PC-3 (cell line): ENCODE measurements at regions not wholly inside any gene's neighbourhood (a gene's known extent, or its start where the extent isn't known, plus 50 kb on each side); places are given as distances from the start of the nearest gene placed in this dataset.

ENCODE experiments used
- CTCF ChIP-seq: fragments of 300-600 bp; sonication (generic); conservative IDR thresholded peaks from 2 replicates; pipeline ENCODE4 v1.5.1; 2017; ENCODE audit warnings: antibody characterized with exemption, low read depth, mild to moderate bottlenecking, low read length
- EZH2phosphoT487 ChIP-seq: fragments of 300-600 bp; sonication (generic); IDR thresholded peaks from 2 replicates; pipeline ENCODE4 v1.6.1; 2018; ENCODE audit warnings: mild to moderate bottlenecking, antibody characterized with exemption, low read length, borderline replicate concordance

DNA sequence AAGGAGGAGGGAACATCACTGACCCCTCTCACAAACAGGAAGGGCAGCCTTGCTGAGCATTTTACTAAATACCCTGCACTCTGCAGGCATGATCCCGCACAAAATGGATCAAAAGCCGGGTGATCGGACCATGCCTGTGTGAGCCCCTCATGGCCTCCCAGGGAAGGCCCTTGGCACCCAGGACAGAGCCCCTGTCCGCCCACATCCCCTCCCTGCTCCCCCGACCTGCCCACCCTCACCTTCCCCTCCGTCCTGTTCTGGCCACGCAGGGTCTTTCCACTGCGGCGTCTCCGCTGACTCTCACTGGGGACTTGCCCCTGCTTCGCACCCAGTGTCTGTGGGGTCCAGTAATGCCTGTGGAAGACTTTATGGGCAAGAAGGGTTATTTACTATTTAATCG is 105.0 kb downstream of the HMX1 start:
- no peak for TF ChIP-seq CTCF
- no peak for TF ChIP-seq EZH2phosphoT487
